Duodenal mucosa (tissue), 2 donors: ENCODE measurements at regions not wholly inside any gene's neighbourhood (a gene's known extent, or its start where the extent isn't known, plus 50 kb on each side); places are given as distances from the start of the nearest gene placed in this dataset.

Experiments
- H3K27ac ChIP-seq: one replicate; pipeline ENCODE4 v1.7.0; 2013; ENCODE audit warnings: low read depth, low read length
- H3K27me3 ChIP-seq, 2 donors: one replicate each; pipeline ENCODE4 v1.7.0; 2013; ENCODE audit warnings: low read length in 2 of 2, control low read depth in 1 of 2; ENCODE audit not compliant: insufficient read depth in 2 of 2, control insufficient read depth in 1 of 2
- H3K36me3 ChIP-seq, 2 donors: one replicate each; pipeline ENCODE4 v1.7.0; 2013; ENCODE audit warnings: low read length in 2 of 2, control low read depth in 1 of 2; ENCODE audit not compliant: insufficient read depth in 2 of 2, control insufficient read depth in 1 of 2
- H3K4me1 ChIP-seq, 2 donors: one replicate each; pipeline ENCODE4 v1.7.0; 2013; ENCODE audit warnings: low read length in 2 of 2, control low read depth in 1 of 2; ENCODE audit not compliant: insufficient read depth in 2 of 2, control insufficient read depth in 1 of 2
- H3K4me3 ChIP-seq, 2 donors: one replicate each; pipeline ENCODE4 v1.7.0; 2013; ENCODE audit warnings: low read length in 2 of 2, low read depth in 1 of 2
- H3K9ac ChIP-seq, 2 donors: one replicate each; pipeline ENCODE4 v1.7.0; 2013; ENCODE audit warnings: low read length in 2 of 2, low read depth in 1 of 2
- H3K9me3 ChIP-seq, 2 donors: one replicate each; pipeline ENCODE4 v1.7.0; 2013; ENCODE audit warnings: low read length in 2 of 2, control low read depth in 1 of 2; ENCODE audit not compliant: control insufficient read depth in 1 of 2

DNA sequence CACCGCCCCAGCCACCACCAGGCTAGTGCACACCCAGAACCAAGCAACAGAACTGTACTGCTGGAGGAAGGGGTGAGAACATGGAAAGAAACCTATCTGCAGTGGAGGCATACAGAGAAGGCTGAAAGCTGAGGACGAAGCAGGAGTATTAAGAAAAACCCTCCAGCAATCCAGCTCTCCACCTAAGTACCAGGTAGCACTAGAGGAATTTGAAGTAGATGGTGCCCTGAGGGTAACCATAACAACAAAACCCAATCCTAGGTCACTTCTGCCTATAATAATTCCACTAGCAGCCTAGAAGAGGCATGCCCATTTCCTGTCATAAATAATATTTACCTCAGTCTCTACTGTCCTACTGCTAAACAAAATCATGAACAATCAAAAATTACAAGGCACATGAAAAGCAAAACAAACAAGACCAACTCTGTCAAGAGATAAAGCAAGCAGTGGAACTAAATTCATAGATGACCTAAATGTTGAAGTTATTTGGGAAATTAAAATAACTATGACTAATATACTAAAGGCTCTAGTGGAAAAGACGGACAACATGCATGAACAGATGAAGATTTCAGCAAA is 51.1 kb downstream of the HYCC1 start:
- no peak overlapping the region for H3K9ac ChIP-seq
- no peaks in the 10 kb centered on the region for H3K4me1 ChIP-seq
- H3K36me3 ChIP-seq, result peaks cover 10 to 12% of the 10 kb centered on the region in 2 donors
- no peaks in the 10 kb centered on the region for H3K9me3 ChIP-seq
- no peak overlapping the region for H3K4me3 ChIP-seq
- H3K27ac ChIP-seq, result no peak overlapping the region
- no peaks in the 10 kb centered on the region for H3K27me3 ChIP-seq

- Histone ChIP-seq H3K27ac (no peak overlapping the region), H3K9me3 (no peaks in the 10 kb centered on the region), H3K4me3 (no peak overlapping the region), H3K36me3 (peaks cover 10 to 14% of the 10 kb centered on the region in 2 donors), H3K4me1 (no peaks in the 10 kb centered on the region), H3K27me3 (no peaks in the 10 kb centered on the region), H3K9ac (no peak overlapping the region)
Measured at GRCh38 chr7:22958742-22959141, 55.2 kb downstream of the HYCC1 start.

DNA sequence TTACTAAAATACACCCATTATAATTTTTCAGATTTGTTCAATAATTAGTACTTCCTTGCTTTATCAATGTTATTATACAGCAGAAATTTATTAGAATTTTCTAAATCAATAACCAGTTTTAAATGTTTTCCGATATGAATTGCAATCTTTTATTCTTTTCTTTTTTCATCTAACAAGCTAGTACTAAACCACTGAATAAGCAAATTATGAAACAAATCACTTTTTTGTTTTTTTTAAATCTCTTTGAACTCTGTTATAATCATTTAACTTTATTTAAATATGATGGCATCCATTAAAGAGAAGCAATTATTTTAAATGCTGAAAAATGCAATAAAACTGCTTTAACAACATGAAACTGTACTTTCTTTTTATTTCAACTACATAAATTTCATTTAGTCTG is 59.7 kb downstream of the HYCC1 start:
- Histone ChIP-seq H3K27ac (no peak overlapping the region), H3K27me3 (no peaks in the 10 kb centered on the region), H3K4me1 (no peaks in the 10 kb centered on the region), H3K9me3 (no peaks in the 10 kb centered on the region), H3K4me3 (no peak overlapping the region), H3K36me3 (peaks cover 3 to 7% of the 10 kb centered on the region in 2 donors), H3K9ac (no peak overlapping the region)

GRCh38 chr7:22952306-22953015 is 61.5 kb downstream of the HYCC1 start:
- no peak overlapping the region for H3K4me3 ChIP-seq
- H3K9ac ChIP-seq, result no peak overlapping the region
- H3K27me3 ChIP-seq, result no peaks in the 10 kb centered on the region
- peaks cover 4 to 7% of the 10 kb centered on the region in 2 donors for H3K4me1 ChIP-seq
- peaks cover 0 to under 1% of the 10 kb centered on the region in 2 donors for H3K36me3 ChIP-seq
- no peaks in the 10 kb centered on the region for H3K9me3 ChIP-seq
- no peak overlapping the region for H3K27ac ChIP-seq

GRCh38 chr7:22949944-22950343 is 64.0 kb downstream of the HYCC1 start:
- H3K4me1 ChIP-seq, result peaks cover 4 to 7% of the 10 kb centered on the region in 2 donors
- H3K36me3 ChIP-seq, result no peaks in the 10 kb centered on the region
- no peak overlapping the region for H3K27ac ChIP-seq
- no peak overlapping the region for H3K9ac ChIP-seq
- H3K9me3 ChIP-seq, result no peaks in the 10 kb centered on the region
- H3K27me3 ChIP-seq, result no peaks in the 10 kb centered on the region
- no peak overlapping the region for H3K4me3 ChIP-seq

DNA sequence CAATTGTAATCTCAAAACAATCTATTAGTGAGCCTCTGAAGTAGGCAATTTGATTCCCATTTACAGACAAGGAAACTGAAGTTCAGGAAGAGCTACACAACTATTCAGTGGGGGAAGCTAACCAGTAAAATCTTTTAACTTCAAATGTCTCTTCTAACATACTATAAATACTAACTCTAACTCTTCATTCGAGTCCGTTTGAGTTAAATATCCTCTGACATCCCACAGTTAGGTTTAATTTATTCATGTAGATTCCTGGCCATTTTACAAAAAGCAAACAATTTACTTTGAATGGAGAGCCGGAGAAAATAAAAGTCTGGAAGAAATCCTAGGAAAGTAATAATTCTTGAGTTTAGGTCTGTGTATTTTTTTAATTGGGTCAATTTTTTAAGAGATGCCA is 64.7 kb downstream of the HYCC1 start:
- H3K4me3 ChIP-seq, result no peak overlapping the region
- H3K4me1 ChIP-seq, result peaks cover 7 to 8% of the 10 kb centered on the region in 2 donors
- H3K36me3 ChIP-seq, result no peaks in the 10 kb centered on the region
- no peaks in the 10 kb centered on the region for H3K9me3 ChIP-seq
- no peak overlapping the region for H3K9ac ChIP-seq
- no peaks in the 10 kb centered on the region for H3K27me3 ChIP-seq
- no peak overlapping the region for H3K27ac ChIP-seq

GRCh38 chr7:22948770-22949169 is 65.2 kb downstream of the HYCC1 start:
- Histone ChIP-seq H3K9me3 (no peaks in the 10 kb centered on the region), H3K4me1 (peaks cover 7 to 8% of the 10 kb centered on the region in 2 donors), H3K4me3 (no peak overlapping the region), H3K27ac (no peak overlapping the region), H3K9ac (no peak overlapping the region), H3K27me3 (no peaks in the 10 kb centered on the region), H3K36me3 (peaks cover 0 to 2% of the 10 kb centered on the region in 2 donors)

DNA sequence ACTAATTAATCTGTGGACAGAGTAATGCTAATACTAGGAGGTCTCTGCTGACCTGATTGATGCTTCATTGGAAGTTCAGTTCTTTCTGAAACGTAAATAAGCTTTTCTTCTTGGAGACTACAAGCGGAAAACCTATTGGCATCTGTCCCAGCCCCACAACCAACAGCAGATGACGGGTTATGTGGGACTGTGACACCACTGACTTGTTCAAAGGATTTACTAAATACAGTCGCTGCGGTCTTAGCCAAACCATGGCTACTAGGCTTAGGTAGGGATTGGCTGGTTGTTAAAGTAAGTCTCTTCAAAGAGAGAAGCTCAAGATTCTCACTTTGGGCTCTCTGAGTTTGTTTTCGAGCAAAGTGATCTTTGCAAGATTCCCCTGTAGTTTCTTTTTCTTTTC is 68.3 kb downstream of the HYCC1 start:
- no peak overlapping the region for H3K27ac ChIP-seq
- H3K9ac ChIP-seq, result no peak overlapping the region
- H3K4me1 ChIP-seq, result peaks cover 7 to 8% of the 10 kb centered on the region in 2 donors
- peaks cover 3 to 5% of the 10 kb centered on the region in 2 donors for H3K36me3 ChIP-seq
- H3K4me3 ChIP-seq, result no peak overlapping the region
- H3K27me3 ChIP-seq, result no peaks in the 10 kb centered on the region
- H3K9me3 ChIP-seq, result no peaks in the 10 kb centered on the region

DNA sequence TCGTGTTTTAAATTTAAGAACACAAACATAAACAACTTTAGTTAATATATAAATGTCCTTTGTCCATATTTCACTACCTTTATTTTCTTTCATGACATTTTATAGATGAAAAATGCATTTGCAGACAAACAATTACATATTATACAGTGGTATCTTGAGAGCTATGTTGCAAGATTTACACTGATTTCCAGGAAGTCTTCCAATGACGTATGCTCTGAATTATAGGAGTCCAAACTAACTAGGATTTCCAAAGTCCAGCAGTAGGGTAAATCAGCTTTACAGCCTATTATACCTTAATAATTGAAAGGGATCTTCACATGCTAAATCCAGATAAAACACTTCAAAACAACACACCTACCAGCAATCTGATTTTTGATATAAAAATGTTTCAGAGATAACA is 69.4 kb downstream of the HYCC1 start:
- Histone ChIP-seq H3K36me3 (peaks cover 3 to 6% of the 10 kb centered on the region in 2 donors), H3K9me3 (no peaks in the 10 kb centered on the region), H3K27me3 (no peaks in the 10 kb centered on the region), H3K4me1 (peaks cover 7 to 8% of the 10 kb centered on the region in 2 donors), H3K27ac (no peak overlapping the region), H3K9ac (no peak overlapping the region), H3K4me3 (no peak overlapping the region)

GRCh38 chr7:22944022-22944421 is 69.9 kb downstream of the HYCC1 start:
- no peak overlapping the region for H3K4me3 ChIP-seq
- H3K9me3 ChIP-seq, result no peaks in the 10 kb centered on the region
- H3K4me1 ChIP-seq, result peaks cover 6 to 8% of the 10 kb centered on the region in 2 donors
- H3K36me3 ChIP-seq, result peaks cover 3 to 6% of the 10 kb centered on the region in 2 donors
- H3K27ac ChIP-seq, result no peak overlapping the region
- no peaks in the 10 kb centered on the region for H3K27me3 ChIP-seq
- H3K9ac ChIP-seq, result no peak overlapping the region
